ENCODE measurements at regions not wholly inside any gene's neighbourhood (a gene's known extent, or its start where the extent isn't known, plus 50 kb on each side); places are given as distances from the start of the nearest gene placed in this dataset.

GRCh38 chr4:177032341-177032740 is 239.6 kb upstream of the VEGFC start:
- TF ChIP-seq CTCF (IDR thresholded peaks at IDR 0.05; ENCODE audit: low read depth, low read length), result no peak
- TF ChIP-seq EZH2phosphoT487 (IDR thresholded peaks at IDR 0.05; ENCODE audit: low read depth), result no peak
